Adipocyte (in vitro differentiated cells): ENCODE measurements at regions not wholly inside any gene's neighbourhood (a gene's known extent, or its start where the extent isn't known, plus 50 kb on each side); places are given as distances from the start of the nearest gene placed in this dataset.

Experiments
- DNase-seq: peaks from one replicate; pipeline ENCODE4 v3.0.0-alpha.2; 2015; ENCODE audit warnings: low read depth
- H3K27me3 ChIP-seq: replicated peaks from 2 replicates; pipeline ENCODE4 v1.7.0; 2013; ENCODE audit warnings: mild to moderate bottlenecking, low read length, moderate library complexity; ENCODE audit not compliant: control insufficient read depth, insufficient read depth
- H3K36me3 ChIP-seq: 2 replicates; pipeline ENCODE4 v1.7.0; 2013; ENCODE audit warnings: low read length, mild to moderate bottlenecking, moderate library complexity; ENCODE audit not compliant: control insufficient read depth, insufficient read depth, severe bottlenecking
- H3K4me1 ChIP-seq: 2 replicates; pipeline ENCODE4 v1.7.0; 2013; ENCODE audit warnings: mild to moderate bottlenecking, low read length, moderate library complexity; ENCODE audit not compliant: control insufficient read depth, insufficient read depth
- H3K4me3 ChIP-seq: 2 replicates; pipeline ENCODE4 v1.7.0; 2013; ENCODE audit warnings: mild to moderate bottlenecking, low read length, moderate library complexity
- H3K9ac ChIP-seq: 2 replicates; pipeline ENCODE4 v1.7.0; 2013; ENCODE audit warnings: mild to moderate bottlenecking, low read length, moderate library complexity
- H3K9me3 ChIP-seq: 2 replicates; pipeline ENCODE4 v1.7.0; 2013; ENCODE audit warnings: mild to moderate bottlenecking, low read length, moderate library complexity; ENCODE audit not compliant: control insufficient read depth

- Histone ChIP-seq H3K27me3 (no peaks in the 10 kb centered on the region), H3K9ac (no peak overlapping the region), H3K4me1 (peaks cover 26% of the 10 kb centered on the region), H3K36me3 (no peaks in the 10 kb centered on the region), H3K9me3 (no peaks in the 10 kb centered on the region), H3K4me3 (no peak overlapping the region)
- DNase-seq, result no peak
These were observed 240.3 kb upstream of the TCF21 start for GRCh38 chr6:133648581-133648980.

GRCh38 chr6:133671376-133671775 is 217.5 kb upstream of the TCF21 start:
- Histone ChIP-seq H3K9me3 (no peaks in the 10 kb centered on the region), H3K4me3 (no peak overlapping the region), H3K4me1 (no peaks in the 10 kb centered on the region), H3K27me3 (no peaks in the 10 kb centered on the region), H3K36me3 (no peaks in the 10 kb centered on the region), H3K9ac (no peak overlapping the region)
- no peak for DNase-seq

DNA sequence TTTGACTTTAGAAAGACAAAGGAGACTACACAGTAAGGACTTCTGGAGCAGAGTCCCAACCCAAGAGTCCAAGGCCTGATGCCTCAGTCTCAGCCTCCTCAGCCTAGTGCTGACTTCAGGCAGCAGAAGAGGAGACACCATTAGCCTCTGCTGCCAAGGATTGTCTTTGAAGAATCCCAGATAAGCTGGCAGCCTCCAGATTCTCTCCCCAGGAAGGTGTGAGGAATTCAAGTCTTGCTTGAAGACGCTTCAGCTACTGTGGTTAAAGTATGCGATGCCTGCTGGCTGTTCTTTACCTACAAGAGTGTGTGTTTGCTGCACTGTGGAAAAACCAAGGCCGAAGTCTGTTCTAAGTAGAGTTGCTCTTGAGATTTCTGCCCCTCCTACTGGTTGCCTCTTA is 215.9 kb upstream of the TCF21 start:
- Histone ChIP-seq H3K9me3 (no peaks in the 10 kb centered on the region), H3K9ac (no peak overlapping the region)
- no peak for DNase-seq

GRCh38 chr6:133674661-133675060 is 214.3 kb upstream of the TCF21 start:
- no peaks in the 10 kb centered on the region for H3K9me3 ChIP-seq
- DNase-seq, result no peak
- no peaks in the 10 kb centered on the region for H3K4me1 ChIP-seq
- no peak overlapping the region for H3K4me3 ChIP-seq
- H3K9ac ChIP-seq, result no peak overlapping the region
- H3K27me3 ChIP-seq, result no peaks in the 10 kb centered on the region
- no peaks in the 10 kb centered on the region for H3K36me3 ChIP-seq

More for the DNA sequence above, 215.9 kb upstream of the TCF21 start:
- no peaks in the 10 kb centered on the region for H3K4me1 ChIP-seq
- no peak overlapping the region for H3K4me3 ChIP-seq
- H3K27me3 ChIP-seq, result no peaks in the 10 kb centered on the region
- no peaks in the 10 kb centered on the region for H3K36me3 ChIP-seq

GRCh38 chr6:133680994-133681393 is 207.9 kb upstream of the TCF21 start:
- no peak for DNase-seq
- no peaks in the 10 kb centered on the region for H3K36me3 ChIP-seq
- peaks cover 10% of the 10 kb centered on the region for H3K4me1 ChIP-seq
- H3K4me3 ChIP-seq, result no peak overlapping the region
- no peaks in the 10 kb centered on the region for H3K27me3 ChIP-seq
- no peaks in the 10 kb centered on the region for H3K9me3 ChIP-seq
- no peak overlapping the region for H3K9ac ChIP-seq

GRCh38 chr6:133681891-133682290 is 207.0 kb upstream of the TCF21 start:
- Histone ChIP-seq H3K4me1 (peaks cover 10% of the 10 kb centered on the region), H3K27me3 (no peaks in the 10 kb centered on the region), H3K9ac (no peak overlapping the region), H3K36me3 (no peaks in the 10 kb centered on the region), H3K4me3 (no peak overlapping the region), H3K9me3 (no peaks in the 10 kb centered on the region)
- DNase-seq, result no peak

DNA sequence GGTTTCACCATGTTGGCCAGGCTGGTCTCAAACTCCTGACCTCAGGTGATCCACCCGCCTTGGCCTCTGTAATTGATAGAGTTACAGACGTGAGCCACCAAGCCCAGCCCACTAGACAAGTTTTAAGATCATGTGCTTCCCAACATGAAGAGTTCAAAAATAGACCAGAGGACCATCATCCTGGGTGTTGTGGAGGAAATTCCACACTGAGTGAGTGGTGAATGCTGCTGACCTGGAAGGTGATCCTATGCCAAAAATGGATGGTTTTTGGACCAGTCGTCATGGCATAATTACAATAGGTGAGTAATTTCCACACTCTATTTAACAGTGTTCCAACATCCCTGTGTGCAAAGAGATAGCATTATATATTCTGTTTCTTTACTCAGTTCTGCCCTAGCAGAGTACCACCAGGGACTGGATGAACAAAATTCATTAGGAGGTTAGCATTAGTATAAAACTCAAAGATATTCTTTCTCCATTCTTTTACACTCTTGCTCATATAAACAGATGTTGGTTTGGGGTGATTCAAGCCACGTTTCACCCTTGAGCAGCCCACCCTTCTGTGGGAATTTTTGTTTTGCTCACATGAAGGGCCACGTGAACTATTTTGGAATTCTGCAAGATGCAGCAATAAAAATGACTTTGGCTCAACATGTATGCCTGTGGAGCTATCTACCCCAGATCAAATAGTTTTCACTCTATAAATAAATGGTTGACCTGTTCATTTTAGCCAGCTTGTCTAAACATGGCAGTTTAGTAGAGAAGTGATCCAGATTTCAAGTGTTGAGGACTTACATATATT is 206.2 kb upstream of the TCF21 start:
- Histone ChIP-seq H3K4me3 (no peak overlapping the region), H3K9ac (no peak overlapping the region), H3K4me1 (peaks cover 10% of the 10 kb centered on the region), H3K36me3 (no peaks in the 10 kb centered on the region), H3K9me3 (no peaks in the 10 kb centered on the region), H3K27me3 (no peaks in the 10 kb centered on the region)
- no peak for DNase-seq

GRCh38 chr6:133683308-133683580 is 205.7 kb upstream of the TCF21 start:
- H3K4me3 ChIP-seq, result no peak overlapping the region
- no peaks in the 10 kb centered on the region for H3K9me3 ChIP-seq
- peaks cover 10% of the 10 kb centered on the region for H3K4me1 ChIP-seq
- DNase-seq, result no peak
- no peak overlapping the region for H3K9ac ChIP-seq
- H3K27me3 ChIP-seq, result no peaks in the 10 kb centered on the region
- no peaks in the 10 kb centered on the region for H3K36me3 ChIP-seq

- Histone ChIP-seq H3K27me3 (no peaks in the 10 kb centered on the region), H3K9me3 (no peaks in the 10 kb centered on the region), H3K4me1 (peaks cover 10% of the 10 kb centered on the region), H3K36me3 (no peaks in the 10 kb centered on the region), H3K9ac (no peak overlapping the region), H3K4me3 (no peak overlapping the region)
- DNase-seq, result no peak
These were observed 205.3 kb upstream of the TCF21 start for GRCh38 chr6:133683606-133684005.

DNA sequence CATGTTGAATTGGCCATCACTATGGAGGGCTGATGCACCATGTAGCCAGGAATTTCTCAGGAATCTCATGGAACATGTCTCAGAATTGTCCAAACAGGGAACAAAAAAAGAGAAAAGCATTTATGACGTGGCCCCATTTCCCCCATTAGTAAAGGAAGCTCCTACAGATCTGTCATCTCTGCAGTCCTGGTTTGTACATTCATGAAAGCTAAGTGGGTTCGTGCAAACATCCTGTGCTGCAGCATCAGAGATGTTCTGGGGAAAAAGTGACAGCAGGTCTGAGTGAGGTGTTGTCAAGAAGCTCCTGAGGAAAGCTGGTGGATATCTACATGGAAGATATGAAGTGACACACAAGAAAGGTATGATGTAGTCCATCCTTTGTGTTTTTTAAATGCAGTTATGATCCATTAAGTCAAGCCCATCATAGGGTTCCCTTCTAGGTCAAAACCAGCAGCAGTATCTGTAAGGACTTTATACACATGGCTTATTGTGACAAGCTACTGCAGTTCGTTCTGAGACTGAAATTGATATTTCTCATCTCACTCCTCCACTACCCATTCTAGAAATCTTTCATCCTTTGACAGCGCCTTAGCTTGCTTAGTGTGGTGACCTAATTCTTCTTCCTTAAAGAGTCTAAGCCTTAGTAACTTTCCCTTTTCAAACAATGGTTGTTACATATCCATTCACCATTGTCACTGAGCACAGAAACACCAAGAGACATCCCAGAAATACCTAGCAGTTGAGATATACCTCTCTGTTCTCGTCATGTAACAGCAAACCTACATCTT is 200.0 kb upstream of the TCF21 start:
- no peaks in the 10 kb centered on the region for H3K9me3 ChIP-seq
- no peaks in the 10 kb centered on the region for H3K36me3 ChIP-seq
- H3K27me3 ChIP-seq, result no peaks in the 10 kb centered on the region
- no peak overlapping the region for H3K9ac ChIP-seq
- no peak for DNase-seq
- H3K4me1 ChIP-seq, result peaks cover 3% of the 10 kb centered on the region
- no peak overlapping the region for H3K4me3 ChIP-seq

DNA sequence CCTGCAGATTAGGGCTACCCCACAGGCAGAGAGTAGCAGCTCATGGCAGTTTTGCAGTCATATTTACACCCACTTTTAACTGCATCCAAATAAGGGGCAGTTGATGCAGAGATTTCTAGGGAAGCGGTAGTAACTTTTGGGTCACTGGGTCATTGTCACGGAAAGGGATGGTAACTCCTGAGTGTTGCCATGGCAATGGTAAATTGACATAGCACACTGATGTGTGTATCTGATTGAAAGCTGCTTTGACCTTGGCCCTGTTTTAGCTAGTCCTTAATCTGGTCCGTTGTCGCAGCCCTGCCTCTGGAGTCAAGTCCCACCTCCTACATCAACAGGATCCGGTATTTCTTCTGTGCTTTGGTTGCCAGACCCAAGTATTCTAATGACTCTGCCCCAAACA is 199.1 kb upstream of the TCF21 start:
- Histone ChIP-seq H3K9me3 (no peaks in the 10 kb centered on the region), H3K4me3 (no peak overlapping the region), H3K27me3 (no peaks in the 10 kb centered on the region), H3K36me3 (no peaks in the 10 kb centered on the region), H3K4me1 (no peaks in the 10 kb centered on the region), H3K9ac (no peak overlapping the region)
- DNase-seq, result no peak
